ENCODE measurements at regions not wholly inside any gene's neighbourhood (a gene's known extent, or its start where the extent isn't known, plus 50 kb on each side); places are given as distances from the start of the nearest gene placed in this dataset.
A peak's percentile ranks its signal among the peaks of the same experiment; 100 is the strongest.

- intact Hi-C loops (cut with DNase I), result no loop called here
- 69 to 100% methylated on average over 1 of the region's 1 CpG for WGBS, 2 donors
- H3K27me3 ChIP-seq, result no peaks in the 10 kb centered on the region
- H3K9me3 ChIP-seq, result no peaks in the 10 kb centered on the region
- no peaks in the 10 kb centered on the region for H3K4me1 ChIP-seq
- H3K4me3 ChIP-seq, result no peak overlapping the region
- H3K27ac ChIP-seq, result no peak overlapping the region
- no peaks in the 10 kb centered on the region for H3K36me3 ChIP-seq
- DNase-seq, result no peak
- no peak for TF ChIP-seq POLR2A (IDR thresholded peaks at IDR 0.05)
- no peak for TF ChIP-seq CTCF (IDR thresholded peaks at IDR 0.05)
Observed at GRCh38 chrX:143800150-143800549, 79.6 kb upstream of the SPANXN2 start.

- no peaks in the 10 kb centered on the region for H3K27me3 ChIP-seq
- DNase-seq, result no peak
- no peaks in the 10 kb centered on the region for H3K36me3 ChIP-seq
- H3K4me1 ChIP-seq, result no peaks in the 10 kb centered on the region
- no peak overlapping the region for H3K4me3 ChIP-seq
- intact Hi-C loops (cut with DNase I), result no loop called here
- WGBS, 2 donors, result 57 to 62% methylated on average over 3 of the region's 3 CpGs
- TF ChIP-seq POLR2A (IDR thresholded peaks at IDR 0.05) (no peak), CTCF (IDR thresholded peaks at IDR 0.05) (peak in 3 of 6 experiments; percentile 7 to 28 (median 16))
- H3K9me3 ChIP-seq, result no peaks in the 10 kb centered on the region
- H3K27ac ChIP-seq, result no peak overlapping the region
Observed at GRCh38 chrX:143788265-143788664, 67.7 kb upstream of the SPANXN2 start.

- Histone ChIP-seq H3K4me1 (no peaks in the 10 kb centered on the region), H3K9me3 (no peaks in the 10 kb centered on the region), H3K4me3 (no peak overlapping the region), H3K36me3 (no peaks in the 10 kb centered on the region), H3K27me3 (no peaks in the 10 kb centered on the region), H3K27ac (no peak overlapping the region)
- no peak for TF ChIP-seq CTCF (IDR thresholded peaks at IDR 0.05)
- no peak for TF ChIP-seq POLR2A (IDR thresholded peaks at IDR 0.05)
- WGBS, 2 donors, result 38 to 55% methylated on average over 2 of the region's 2 CpGs
- DNase-seq, result no peak
- intact Hi-C loops (cut with DNase I), result no loop called here
Observed at GRCh38 chrX:143787341-143787740, 66.8 kb upstream of the SPANXN2 start.

GRCh38 chrX:143781103-143781502 lies 60.6 kb upstream of the SPANXN2 start:
- Histone ChIP-seq H3K4me1 (no peaks in the 10 kb centered on the region), H3K9me3 (no peaks in the 10 kb centered on the region), H3K27me3 (no peaks in the 10 kb centered on the region), H3K36me3 (no peaks in the 10 kb centered on the region), H3K27ac (no peak overlapping the region), H3K4me3 (no peak overlapping the region)
- no peak for DNase-seq
- TF ChIP-seq CTCF (IDR thresholded peaks at IDR 0.05) (no peak), POLR2A (IDR thresholded peaks at IDR 0.05) (no peak)
- intact Hi-C loops (cut with DNase I), result no loop called here

All from esophagus squamous epithelium (tissue), 5 donors.